ENCODE measurements at regions not wholly inside any gene's neighbourhood (a gene's known extent, or its start where the extent isn't known, plus 50 kb on each side); places are given as distances from the start of the nearest gene placed in this dataset.

GRCh38 chr13:63393112-63393511 is 1977.5 kb upstream of the PCDH20 start:
- DNase-seq = no peak

GRCh38 chr13:63389756-63390155 is 1974.1 kb upstream of the PCDH20 start:
- DNase-seq = no peak

- no peak for DNase-seq
Observed at GRCh38 chr13:63381078-63381859, 1965.6 kb upstream of the PCDH20 start.

- no peak for DNase-seq
Observed at GRCh38 chr13:63377986-63378385, 1962.3 kb upstream of the PCDH20 start.

GRCh38 chr13:63370101-63370500 is 1954.5 kb upstream of the PCDH20 start:
- DNase-seq = no peak

- DNase-seq = no peak
Observed at GRCh38 chr13:63367522-63368198, 1952.0 kb upstream of the PCDH20 start.

- no peak for DNase-seq
Observed at GRCh38 chr13:63364159-63364558, 1948.5 kb upstream of the PCDH20 start.

GRCh38 chr13:63351533-63351932 is 1935.9 kb upstream of the PCDH20 start:
- no peak for DNase-seq

- no peak for DNase-seq
Observed at GRCh38 chr13:63351081-63351480, 1935.4 kb upstream of the PCDH20 start.

GRCh38 chr13:63345835-63346234 is 1930.2 kb upstream of the PCDH20 start:
- DNase-seq = no peak

GRCh38 chr13:63344711-63345110 is 1929.1 kb upstream of the PCDH20 start:
- DNase-seq = no peak

- no peak for DNase-seq
Observed at GRCh38 chr13:63337921-63338320, 1922.3 kb upstream of the PCDH20 start.

- DNase-seq = no peak
Observed at GRCh38 chr13:63337041-63337440, 1921.4 kb upstream of the PCDH20 start.

GRCh38 chr13:63336549-63336948 is 1920.9 kb upstream of the PCDH20 start:
- DNase-seq = no peak

GRCh38 chr13:63327584-63327983 is 1911.9 kb upstream of the PCDH20 start:
- DNase-seq = no peak

GRCh38 chr13:63323441-63323840 is 1907.8 kb upstream of the PCDH20 start:
- DNase-seq = no peak

- DNase-seq = no peak
Observed at GRCh38 chr13:63311587-63311986, 1895.9 kb upstream of the PCDH20 start.

- DNase-seq = no peak
Observed at GRCh38 chr13:63308549-63309165, 1893.0 kb upstream of the PCDH20 start.

- no peak for DNase-seq
Observed at GRCh38 chr13:63307228-63307627, 1891.6 kb upstream of the PCDH20 start.

GRCh38 chr13:63305641-63306133 is 1890.0 kb upstream of the PCDH20 start:
- DNase-seq = no peak

- DNase-seq = no peak
Observed at GRCh38 chr13:63304497-63304896, 1888.8 kb upstream of the PCDH20 start.

- DNase-seq = no peak
Observed at GRCh38 chr13:63299866-63300394, 1884.3 kb upstream of the PCDH20 start.

Data from amygdala (tissue), 56 donors.